ENCODE measurements at regions not wholly inside any gene's neighbourhood (a gene's known extent, or its start where the extent isn't known, plus 50 kb on each side); places are given as distances from the start of the nearest gene placed in this dataset.

DNA sequence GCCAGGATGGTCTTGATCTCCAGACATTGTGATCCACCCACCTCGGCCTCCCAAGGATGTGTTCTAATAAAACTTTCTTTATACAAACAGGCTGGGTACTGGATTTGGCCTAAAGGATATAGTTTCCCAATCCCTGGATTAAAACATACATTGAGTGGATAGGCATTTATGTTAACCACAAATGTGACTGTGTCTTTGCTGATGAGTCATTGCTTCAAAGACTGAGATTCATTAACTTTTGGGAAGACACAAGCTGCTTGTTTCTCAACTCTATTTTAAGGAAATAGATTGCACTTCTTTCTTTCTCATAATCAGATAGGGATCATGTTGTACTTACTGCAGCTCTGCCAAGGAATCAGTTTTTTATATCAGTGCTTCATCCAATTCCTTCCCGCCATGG is 131.3 kb upstream of the AGA start:
- no peak for DNase-seq (ENCODE audit: low spot score)

DNA sequence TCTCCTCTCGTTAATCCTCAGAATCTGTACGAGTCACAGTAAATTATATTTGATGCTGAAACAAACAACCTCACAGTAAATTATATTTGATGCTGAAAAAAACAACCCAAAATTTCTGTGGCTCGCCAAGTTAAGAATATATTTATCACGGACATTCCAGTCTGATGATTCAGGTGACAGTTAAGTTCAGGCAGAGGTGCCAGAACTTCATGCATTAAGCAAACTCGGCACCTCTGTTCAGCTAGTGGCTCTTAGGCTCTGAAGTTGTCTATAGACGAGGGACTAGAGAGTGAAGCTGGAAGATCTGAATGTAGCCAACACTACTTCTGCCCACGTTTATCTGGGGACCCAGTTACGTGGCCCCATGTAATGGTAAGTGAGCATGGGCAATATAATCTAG is 132.2 kb upstream of the AGA start:
- no peak for DNase-seq (ENCODE audit: low spot score)

DNA sequence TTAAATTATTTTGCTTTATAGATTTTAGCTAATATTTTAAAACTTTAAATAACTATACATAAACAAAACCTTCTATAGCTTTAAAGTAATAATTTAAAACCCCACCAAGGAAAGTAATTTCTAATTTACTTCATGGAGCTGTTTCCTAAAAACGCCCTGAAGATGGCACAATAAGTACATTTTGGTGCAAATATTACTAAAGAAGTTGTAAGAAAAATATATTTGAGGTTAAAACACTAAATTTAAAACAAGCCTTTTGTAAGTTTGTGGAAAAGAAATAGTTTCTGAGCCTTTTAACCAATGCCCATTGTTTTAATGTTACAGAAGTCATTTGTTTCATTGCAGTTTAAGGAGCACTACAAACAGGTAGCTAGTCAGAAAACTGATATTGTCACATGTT is 137.4 kb upstream of the AGA start:
- no peak for DNase-seq (ENCODE audit: low spot score)

DNA sequence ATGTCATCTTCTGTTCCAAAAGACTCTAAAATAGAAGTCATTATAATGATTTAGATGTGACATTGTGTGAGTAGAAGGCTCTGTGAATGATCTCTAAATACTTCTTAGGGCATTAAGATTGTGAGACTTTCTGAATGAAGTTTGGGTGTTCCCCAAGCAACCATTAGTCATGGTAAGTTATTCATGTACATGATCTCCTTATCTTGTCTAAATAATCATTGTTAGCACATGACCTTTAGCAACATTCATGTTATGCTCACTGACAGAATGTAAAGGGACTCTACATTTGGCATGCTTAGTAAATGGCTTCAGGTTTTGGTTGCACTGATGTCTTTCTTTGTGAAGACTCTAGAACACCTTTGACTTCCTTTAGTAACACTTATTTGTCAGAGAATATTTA is 140.8 kb upstream of the AGA start:
- DNase-seq (ENCODE audit: low spot score) = no peak

- DNase-seq (ENCODE audit: low spot score) = no peak
These were observed 145.8 kb upstream of the AGA start for GRCh38 chr4:177587989-177588388.

DNA sequence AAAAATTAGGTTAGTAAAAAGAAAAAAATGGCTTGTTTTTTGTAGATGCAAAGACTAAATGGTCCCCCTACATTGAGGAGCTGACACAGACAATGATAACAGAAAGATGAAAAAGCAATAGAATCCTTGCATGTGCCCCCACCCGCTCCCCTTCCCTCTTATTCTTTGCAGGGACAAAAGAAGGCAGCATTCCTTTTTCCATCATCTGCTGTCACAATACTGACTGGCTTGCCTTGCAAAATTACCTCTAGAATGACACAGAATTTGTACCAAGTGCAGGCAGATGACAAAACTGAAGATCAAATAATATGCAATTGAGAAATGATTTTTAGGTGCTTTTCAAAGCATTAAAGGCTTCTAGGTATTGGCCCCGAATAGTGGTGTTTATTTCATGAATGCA is 153.1 kb upstream of the AGA start:
- no peak for DNase-seq (ENCODE audit: low spot score)

GRCh38 chr4:177596035-177596434 is 153.8 kb upstream of the AGA start:
- no peak for DNase-seq (ENCODE audit: low spot score)

DNA sequence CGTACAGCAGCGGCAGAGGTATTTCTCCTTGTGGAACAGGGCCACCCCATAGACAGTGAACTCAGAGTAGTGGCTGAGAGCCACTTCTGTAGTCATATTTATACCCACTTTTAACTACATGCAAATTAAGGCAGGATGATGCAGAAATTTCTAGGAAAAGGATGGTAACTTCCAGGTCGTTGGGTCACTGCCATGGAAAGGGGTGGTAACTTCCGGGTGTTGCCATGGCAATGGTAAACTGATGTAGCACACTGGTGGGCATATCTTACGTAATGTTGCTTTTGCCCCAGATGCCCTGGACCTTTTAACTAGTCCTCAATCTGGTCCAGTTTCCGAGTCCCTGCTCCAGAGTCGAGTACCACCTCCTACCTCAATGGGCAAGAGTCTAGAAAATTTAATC is 154.8 kb upstream of the AGA start:
- DNase-seq (ENCODE audit: low spot score) = no peak

GRCh38 chr4:177605252-177605651 is 163.0 kb upstream of the AGA start:
- DNase-seq (ENCODE audit: low spot score) = no peak

DNA sequence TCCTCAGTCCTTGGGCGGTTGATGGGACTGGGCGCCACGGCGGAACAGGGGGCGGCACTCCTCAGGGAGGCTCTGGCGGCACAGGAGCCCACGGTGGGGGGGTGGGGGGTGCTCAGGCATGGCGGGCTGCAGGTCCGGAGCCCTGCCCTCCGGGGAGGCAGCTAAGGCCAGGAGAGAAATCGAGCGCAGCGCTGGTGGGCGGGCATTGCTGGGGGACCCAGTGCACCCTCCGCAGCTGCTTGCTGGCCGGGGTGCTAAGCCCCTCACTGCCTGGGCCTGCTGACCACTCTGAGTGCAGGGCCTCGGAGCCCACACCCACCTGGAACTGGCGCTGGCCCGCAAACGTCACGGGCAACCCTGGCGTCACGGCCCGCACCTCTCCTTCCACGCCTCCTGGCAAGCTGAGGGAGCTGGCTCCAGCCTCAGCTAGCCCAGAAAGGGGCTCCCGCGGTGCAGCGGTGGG is 164.9 kb upstream of the AGA start:
- no peak for DNase-seq (ENCODE audit: low spot score)

DNA sequence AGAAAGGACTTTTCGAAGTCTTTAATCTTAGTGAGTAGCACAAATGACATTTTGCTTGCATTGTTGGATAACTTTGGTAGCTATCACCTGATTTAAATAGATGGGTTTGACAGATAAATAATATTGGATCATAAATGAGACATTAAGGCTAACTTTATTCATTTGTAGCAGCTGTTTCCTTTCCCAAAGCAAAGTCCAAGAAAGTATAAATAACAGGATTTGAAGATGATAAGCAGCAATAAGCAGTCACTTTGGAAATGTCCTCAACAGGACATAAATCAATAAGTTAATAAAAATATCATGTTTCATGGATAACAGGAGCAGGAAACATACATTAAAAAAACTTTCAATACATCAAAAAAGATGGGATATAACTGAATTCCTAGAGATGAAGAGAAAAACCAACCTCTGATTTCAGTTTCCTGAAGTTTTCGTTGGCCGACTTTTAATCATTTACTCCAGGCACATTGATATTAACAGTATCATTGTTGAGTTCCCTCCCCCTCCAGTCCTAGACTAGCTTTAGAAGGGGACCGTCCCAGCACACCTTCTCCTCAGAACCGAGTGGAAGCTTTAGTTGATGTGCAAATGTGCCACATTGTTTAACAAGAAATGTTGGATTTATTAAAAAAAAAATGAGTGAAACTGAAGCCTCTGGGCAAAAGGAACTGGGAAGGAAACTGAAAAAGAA is 169.9 kb upstream of the AGA start:
- no peak for DNase-seq (ENCODE audit: low spot score)

GRCh38 chr4:177612684-177613083 is 170.4 kb upstream of the AGA start:
- no peak for DNase-seq (ENCODE audit: low spot score)

DNA sequence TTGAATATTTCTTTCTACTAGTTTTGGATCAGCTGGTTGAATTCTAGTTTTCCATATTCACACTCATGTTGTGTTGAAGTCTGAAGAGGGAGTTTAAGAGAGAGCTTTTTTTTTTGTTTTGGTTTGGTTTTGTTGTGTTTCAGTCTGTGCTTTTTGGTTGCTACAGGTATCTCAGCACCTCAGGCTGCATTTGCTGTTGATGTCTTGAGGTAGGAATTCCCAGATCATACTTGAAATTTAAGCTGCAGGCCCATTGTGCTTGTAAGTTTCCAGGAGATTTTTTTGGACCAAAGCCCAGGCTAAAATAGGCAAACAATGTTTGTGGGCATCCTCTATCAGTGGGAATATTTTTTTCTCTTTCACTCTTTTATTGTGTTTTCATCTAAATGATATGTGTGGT is 190.2 kb upstream of the AGA start:
- DNase-seq (ENCODE audit: low spot score) = no peak

DNA sequence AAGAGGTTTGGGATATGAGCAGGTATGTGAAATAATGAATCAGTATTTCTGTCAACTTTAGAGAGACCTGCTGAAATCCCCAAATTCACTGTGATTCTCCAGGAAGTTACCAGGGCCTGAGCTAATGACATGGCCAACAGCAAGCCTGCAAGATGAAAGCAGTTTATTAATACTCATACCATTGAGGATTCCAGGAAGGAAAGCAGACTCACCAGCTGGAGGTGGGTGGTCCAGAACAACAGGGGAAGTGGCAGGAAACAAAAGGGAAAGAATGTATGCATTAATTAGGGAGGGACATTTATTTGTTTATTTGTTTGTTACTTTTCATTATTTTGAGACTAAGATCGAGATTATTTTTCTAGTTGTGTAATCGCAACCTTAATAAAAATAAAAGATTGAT is 196.6 kb upstream of the AGA start:
- no peak for DNase-seq (ENCODE audit: low spot score)

GRCh38 chr4:177640864-177641263 is 198.6 kb upstream of the AGA start:
- DNase-seq (ENCODE audit: low spot score) = no peak

DNA sequence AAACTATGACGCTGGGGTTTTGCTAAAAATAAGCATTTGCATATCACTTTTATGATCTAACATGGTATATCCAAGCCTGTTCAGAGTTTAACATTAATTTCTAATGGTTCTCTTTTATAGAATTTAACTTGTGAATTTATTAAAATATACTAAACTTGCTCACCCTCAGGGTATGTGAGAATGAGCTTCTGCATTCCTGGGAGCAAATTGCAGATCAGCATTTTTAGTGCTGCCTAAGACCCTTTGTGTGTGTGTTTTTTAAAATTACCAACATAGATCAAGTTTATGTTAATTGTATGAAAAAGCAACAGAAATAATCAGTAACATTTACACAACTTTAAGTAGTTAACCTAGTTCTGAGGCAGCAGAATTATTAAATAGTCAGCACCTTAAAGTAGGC is 218.0 kb upstream of the AGA start:
- DNase-seq (ENCODE audit: low spot score) = no peak

- DNase-seq (ENCODE audit: low spot score) = no peak
These were observed 225.4 kb upstream of the AGA start for GRCh38 chr4:177667687-177668086.

DNA sequence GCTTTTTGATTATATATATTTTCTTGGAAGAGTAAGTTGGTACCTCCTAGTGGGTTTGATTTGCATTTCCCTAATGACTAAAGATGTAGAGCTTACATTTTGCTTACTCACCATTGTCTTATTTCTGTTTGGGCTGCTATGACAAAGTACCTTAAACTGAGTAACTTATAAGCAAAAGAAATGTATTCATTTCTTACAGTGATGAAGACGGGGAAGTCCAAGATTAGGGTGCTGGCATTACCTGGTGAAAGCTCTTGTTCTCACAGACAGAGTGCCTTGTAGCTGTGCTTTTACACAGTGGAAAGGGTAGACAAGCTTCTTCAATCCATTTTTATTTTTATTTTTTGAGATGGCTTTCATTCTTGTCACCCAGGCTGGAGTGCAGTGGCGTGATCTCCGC is 229.2 kb upstream of the AGA start:
- DNase-seq (ENCODE audit: low spot score) = no peak

DNA sequence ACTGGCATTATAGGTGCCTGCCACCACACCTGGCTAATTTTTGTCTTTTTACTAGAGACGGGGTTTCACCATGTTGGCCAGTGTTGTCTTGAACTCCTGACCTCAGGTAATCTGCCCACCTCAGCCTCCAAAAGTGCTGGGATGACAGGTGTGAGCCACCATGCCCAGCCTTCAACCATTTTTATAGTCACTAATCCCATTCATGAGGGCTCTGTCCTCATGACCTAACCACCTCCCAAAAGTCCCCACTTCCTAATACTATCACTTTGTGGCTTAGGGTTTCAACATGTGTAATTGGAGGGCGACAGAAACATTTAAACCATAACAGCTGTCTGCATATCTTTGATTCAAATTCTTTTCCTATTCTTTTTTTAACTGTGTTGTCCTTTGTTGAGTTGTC is 229.6 kb upstream of the AGA start:
- DNase-seq (ENCODE audit: low spot score) = no peak

DNA sequence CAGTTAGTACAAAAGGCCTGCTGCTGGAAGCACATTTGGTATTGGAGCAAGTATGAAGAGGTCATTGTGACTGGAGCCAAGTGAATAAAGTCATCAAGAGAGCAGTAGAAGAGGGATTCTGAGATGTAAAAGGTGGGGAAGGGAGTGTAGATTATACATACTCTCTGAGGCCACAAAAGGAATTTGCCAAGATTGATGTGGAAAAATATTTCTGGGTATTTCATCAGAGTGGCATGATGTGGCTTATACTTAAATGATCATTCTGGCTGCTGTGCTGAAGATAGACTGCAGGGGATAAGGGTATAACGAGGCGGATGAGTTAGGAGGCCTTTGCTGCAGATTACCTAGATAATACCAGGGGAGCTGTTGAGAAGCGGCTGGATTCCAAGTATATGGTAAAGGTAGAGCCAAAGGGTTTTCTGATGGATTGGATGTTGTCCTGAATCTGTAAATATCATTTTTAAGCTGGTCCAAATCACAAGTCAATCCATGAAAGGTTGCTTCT is 231.8 kb upstream of the AGA start:
- no peak for DNase-seq (ENCODE audit: low spot score)

DNA sequence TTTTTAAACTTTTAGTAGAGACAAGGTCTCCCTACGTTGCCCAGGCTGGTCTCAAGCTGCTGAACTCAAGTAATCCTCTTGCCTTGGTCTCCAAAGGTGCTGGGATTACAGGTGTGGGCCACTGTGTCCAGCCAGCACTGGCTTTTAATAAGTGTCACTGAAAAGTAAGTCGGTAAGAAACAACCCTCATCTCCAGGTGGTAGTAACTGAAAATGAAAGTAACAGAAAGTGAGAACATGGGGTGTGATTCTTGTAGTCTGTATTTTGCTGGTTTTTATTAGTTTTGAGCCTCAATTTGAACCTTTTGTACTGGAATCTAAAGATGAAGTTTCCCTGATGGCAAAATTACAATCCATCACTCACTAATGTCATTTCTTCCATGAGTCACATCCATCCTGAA is 238.1 kb upstream of the AGA start:
- no peak for DNase-seq (ENCODE audit: low spot score)

- DNase-seq (ENCODE audit: low spot score) = no peak
These were observed 239.7 kb upstream of the AGA start for GRCh38 chr4:177681902-177682301.

DNA sequence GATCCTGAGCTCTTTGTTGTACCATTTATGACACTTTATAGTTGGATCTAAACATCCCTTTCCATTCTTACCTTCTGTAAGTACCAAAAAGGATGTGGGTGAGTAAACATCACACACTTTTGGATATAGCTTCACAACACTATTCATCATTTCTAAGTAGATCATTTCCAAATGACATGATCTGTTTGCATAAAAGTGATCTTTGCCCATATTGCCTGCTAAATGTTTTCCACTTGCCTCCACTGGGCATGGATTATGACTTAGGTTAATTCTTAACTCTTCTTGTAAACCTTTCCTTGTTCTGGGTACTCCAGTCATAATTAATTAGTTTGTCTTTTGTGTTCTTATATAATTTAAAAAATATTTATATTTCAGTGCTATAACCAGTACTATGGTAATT is 244.9 kb upstream of the AGA start:
- DNase-seq (ENCODE audit: low spot score) = no peak

- DNase-seq (ENCODE audit: low spot score) = no peak
These were observed 250.7 kb upstream of the AGA start for GRCh38 chr4:177692907-177693306.
